ENCODE measurements at regions not wholly inside any gene's neighbourhood (a gene's known extent, or its start where the extent isn't known, plus 50 kb on each side); places are given as distances from the start of the nearest gene placed in this dataset.

GRCh38 chr1:79460773-79461436, 454.4 kb upstream of the ADGRL4 start:
- H3K27me3 ChIP-seq: no peaks in the 10 kb centered on the region
- TF ChIP-seq CTCF (IDR thresholded peaks at IDR 0.05) (no peak), POLR2A (IDR thresholded peaks at IDR 0.05) (no peak)
- intact Hi-C loops (cut with DNase I): no loop called here
- H3K4me3 ChIP-seq: no peak overlapping the region
- DNase-seq (no peak), ATAC-seq (no peak)
- no peaks in the 10 kb centered on the region for H3K4me1 ChIP-seq
- H3K27ac ChIP-seq: no peak overlapping the region
- H3K9me3 ChIP-seq: no peaks in the 10 kb centered on the region
- 54% methylated on average over 3 of the region's 3 CpGs for WGBS (ENCODE audit: insufficient coverage, low coverage, low lambda C conversion rate, missing lambda C conversion rate)
- no peaks in the 10 kb centered on the region for H3K36me3 ChIP-seq

- H3K4me3 ChIP-seq: no peak overlapping the region
- no peak for TF ChIP-seq POLR2A (IDR thresholded peaks at IDR 0.05)
- H3K27ac ChIP-seq: no peak overlapping the region
- no peaks in the 10 kb centered on the region for H3K9me3 ChIP-seq
- DNase-seq: no peak
- no peaks in the 10 kb centered on the region for H3K36me3 ChIP-seq
- intact Hi-C loops (cut with DNase I): no loop called here
- H3K4me1 ChIP-seq: no peaks in the 10 kb centered on the region
- 58% methylated on average over 5 of the region's 5 CpGs for WGBS (ENCODE audit: insufficient coverage, low coverage, low lambda C conversion rate, missing lambda C conversion rate)
- no peaks in the 10 kb centered on the region for H3K27me3 ChIP-seq
- ATAC-seq: no peak
These were observed 451.2 kb upstream of the ADGRL4 start for GRCh38 chr1:79457562-79458224.

- Histone ChIP-seq H3K36me3 (no peaks in the 10 kb centered on the region), H3K9me3 (no peaks in the 10 kb centered on the region), H3K4me3 (no peak overlapping the region), H3K27ac (no peak overlapping the region), H3K27me3 (no peaks in the 10 kb centered on the region), H3K4me1 (no peaks in the 10 kb centered on the region)
- DNase-seq (no peak), ATAC-seq (no peak)
- intact Hi-C loops (cut with DNase I): no loop called here
- no peak for TF ChIP-seq CTCF (IDR thresholded peaks at IDR 0.05)
- TF ChIP-seq POLR2A (IDR thresholded peaks at IDR 0.05): no peak
- 52% methylated on average over 2 of the region's 2 CpGs for WGBS (ENCODE audit: insufficient coverage, low coverage, low lambda C conversion rate, missing lambda C conversion rate)
These were observed 441.9 kb upstream of the ADGRL4 start for GRCh38 chr1:79448426-79448825.

GRCh38 chr1:79441238-79441637, 434.7 kb upstream of the ADGRL4 start:
- DNase-seq (no peak), ATAC-seq (no peak)
- H3K4me1 ChIP-seq: no peaks in the 10 kb centered on the region
- no peak for TF ChIP-seq CTCF (IDR thresholded peaks at IDR 0.05)
- TF ChIP-seq POLR2A (IDR thresholded peaks at IDR 0.05): no peak
- H3K9me3 ChIP-seq: no peaks in the 10 kb centered on the region
- H3K4me3 ChIP-seq: no peak overlapping the region
- no peaks in the 10 kb centered on the region for H3K27me3 ChIP-seq
- no peaks in the 10 kb centered on the region for H3K36me3 ChIP-seq
- WGBS (ENCODE audit: insufficient coverage, low coverage, low lambda C conversion rate, missing lambda C conversion rate): 43% methylated on average over 2 of the region's 2 CpGs
- intact Hi-C loops (cut with DNase I): no loop called here
- no peak overlapping the region for H3K27ac ChIP-seq

- no peak overlapping the region for H3K4me3 ChIP-seq
- intact Hi-C loops (cut with DNase I): no loop called here
- 57% methylated on average over 2 of the region's 2 CpGs for WGBS (ENCODE audit: insufficient coverage, low coverage, low lambda C conversion rate, missing lambda C conversion rate)
- no peak for DNase-seq
- H3K36me3 ChIP-seq: no peaks in the 10 kb centered on the region
- no peaks in the 10 kb centered on the region for H3K9me3 ChIP-seq
- H3K27ac ChIP-seq: no peak overlapping the region
- H3K4me1 ChIP-seq: no peaks in the 10 kb centered on the region
- H3K27me3 ChIP-seq: no peaks in the 10 kb centered on the region
- ATAC-seq: no peak
- no peak for TF ChIP-seq CTCF (IDR thresholded peaks at IDR 0.05)
- no peak for TF ChIP-seq POLR2A (IDR thresholded peaks at IDR 0.05)
These were observed 431.0 kb upstream of the ADGRL4 start for GRCh38 chr1:79437540-79437939.

Measured in right lobe of liver (tissue), 6 donors.